ENCODE measurements at regions not wholly inside any gene's neighbourhood (a gene's known extent, or its start where the extent isn't known, plus 50 kb on each side); places are given as distances from the start of the nearest gene placed in this dataset.
"Not testable (repeated sequence)": the region's sequence is repeated elsewhere in the genome, so short reads cannot be mapped to it uniquely, and the experiment has no call there.

GRCh38 chr17:73910821-73911515, 266.7 kb upstream of the SDK2 start:
- no peak overlapping the region for H3K27ac Mint-ChIP-seq
- H3K27me3 Mint-ChIP-seq (ENCODE audit: insufficient read depth), result peaks cover 9% of the 10 kb centered on the region
- H3K4me1 Mint-ChIP-seq (ENCODE audit: low read depth), result no peaks in the 10 kb centered on the region
- H3K9me3 Mint-ChIP-seq, result no peaks in the 10 kb centered on the region
- intact Hi-C loops (cut with micrococcal nuclease), result no loop called here
- H3K4me3 Mint-ChIP-seq, result no peak overlapping the region
- no peaks in the 10 kb centered on the region for H3K36me3 Mint-ChIP-seq (ENCODE audit: low read depth)
- DNase-seq (ENCODE audit: low spot score), result no peak

- Mint-ChIP-seq H3K27me3 (ENCODE audit: insufficient read depth) (peaks cover 8% of the 10 kb centered on the region), H3K36me3 (ENCODE audit: low read depth) (no peaks in the 10 kb centered on the region), H3K4me1 (ENCODE audit: low read depth) (no peaks in the 10 kb centered on the region), H3K4me3 (no peak overlapping the region), H3K27ac (no peak overlapping the region), H3K9me3 (no peaks in the 10 kb centered on the region)
- intact Hi-C loops (cut with micrococcal nuclease), result no loop called here
- no peak for DNase-seq (ENCODE audit: low spot score)
Measured at GRCh38 chr17:73911726-73912372, 267.6 kb upstream of the SDK2 start.

GRCh38 chr17:73912373-73912746, 268.1 kb upstream of the SDK2 start:
- no peaks in the 10 kb centered on the region for H3K9me3 Mint-ChIP-seq
- no peak overlapping the region for H3K27ac Mint-ChIP-seq
- no peak overlapping the region for H3K4me3 Mint-ChIP-seq
- H3K27me3 Mint-ChIP-seq (ENCODE audit: insufficient read depth), result peaks cover 8% of the 10 kb centered on the region
- no peak for DNase-seq (ENCODE audit: low spot score)
- H3K36me3 Mint-ChIP-seq (ENCODE audit: low read depth), result no peaks in the 10 kb centered on the region
- intact Hi-C loops (cut with micrococcal nuclease), result no loop called here
- H3K4me1 Mint-ChIP-seq (ENCODE audit: low read depth), result no peaks in the 10 kb centered on the region

GRCh38 chr17:73914536-73915274, 270.5 kb upstream of the SDK2 start:
- Mint-ChIP-seq H3K36me3 (ENCODE audit: low read depth) (no peaks in the 10 kb centered on the region), H3K27me3 (ENCODE audit: insufficient read depth) (peaks cover 5% of the 10 kb centered on the region), H3K27ac (no peak overlapping the region), H3K4me1 (ENCODE audit: low read depth) (no peaks in the 10 kb centered on the region), H3K4me3 (no peak overlapping the region), H3K9me3 (peaks cover 4% of the 10 kb centered on the region)
- DNase-seq (ENCODE audit: low spot score), result no peak
- intact Hi-C loops (cut with micrococcal nuclease), result no loop called here

- intact Hi-C loops (cut with micrococcal nuclease); H3K27ac Mint-ChIP-seq; H3K4me1 Mint-ChIP-seq (ENCODE audit: low read depth); H3K9me3 Mint-ChIP-seq; H3K36me3 Mint-ChIP-seq (ENCODE audit: low read depth); H3K4me3 Mint-ChIP-seq; DNase-seq (ENCODE audit: low spot score): not testable (repeated sequence)
- peaks cover 10% of the 10 kb centered on the region for H3K27me3 Mint-ChIP-seq (ENCODE audit: insufficient read depth)
Measured at GRCh38 chr17:73919033-73919432, 274.8 kb upstream of the SDK2 start.

- no peaks in the 10 kb centered on the region for H3K36me3 Mint-ChIP-seq (ENCODE audit: low read depth)
- no peak overlapping the region for H3K4me3 Mint-ChIP-seq
Measured at GRCh38 chr17:73921306-73921705, 277.1 kb upstream of the SDK2 start.

GRCh38 chr17:73924114-73924908, 279.2 kb upstream of the RPL38 start:
- Mint-ChIP-seq H3K36me3 (ENCODE audit: low read depth) (no peaks in the 10 kb centered on the region), H3K27ac (no peak overlapping the region), H3K4me3 (no peak overlapping the region), H3K4me1 (ENCODE audit: low read depth) (no peaks in the 10 kb centered on the region), H3K27me3 (ENCODE audit: insufficient read depth) (peaks cover 14% of the 10 kb centered on the region), H3K9me3 (no peaks in the 10 kb centered on the region)
- DNase-seq (ENCODE audit: low spot score), result no peak
- intact Hi-C loops (cut with micrococcal nuclease), result no loop called here

More at GRCh38 chr17:73921306-73921705, 277.1 kb upstream of the SDK2 start:
- intact Hi-C loops (cut with micrococcal nuclease), result no loop called here
- H3K4me1 Mint-ChIP-seq (ENCODE audit: low read depth), result no peaks in the 10 kb centered on the region
- no peak for DNase-seq (ENCODE audit: low spot score)
- H3K9me3 Mint-ChIP-seq, result peaks cover 4% of the 10 kb centered on the region
- no peak overlapping the region for H3K27ac Mint-ChIP-seq
- peaks cover 9% of the 10 kb centered on the region for H3K27me3 Mint-ChIP-seq (ENCODE audit: insufficient read depth)

- Mint-ChIP-seq H3K9me3 (no peaks in the 10 kb centered on the region), H3K4me1 (ENCODE audit: low read depth) (no peaks in the 10 kb centered on the region), H3K27me3 (ENCODE audit: insufficient read depth) (peaks cover 17% of the 10 kb centered on the region), H3K36me3 (ENCODE audit: low read depth) (no peaks in the 10 kb centered on the region), H3K4me3 (no peak overlapping the region), H3K27ac (no peak overlapping the region)
- no peak for DNase-seq (ENCODE audit: low spot score)
- intact Hi-C loops (cut with micrococcal nuclease), result no loop called here
Measured at GRCh38 chr17:73924909-73925186, 278.6 kb upstream of the RPL38 start.

- DNase-seq (ENCODE audit: low spot score), result no peak
- Mint-ChIP-seq H3K4me1 (ENCODE audit: low read depth) (no peaks in the 10 kb centered on the region), H3K4me3 (no peak overlapping the region), H3K27ac (no peak overlapping the region), H3K9me3 (no peaks in the 10 kb centered on the region), H3K36me3 (ENCODE audit: low read depth) (no peaks in the 10 kb centered on the region), H3K27me3 (ENCODE audit: insufficient read depth) (peaks cover 9% of the 10 kb centered on the region)
- intact Hi-C loops (cut with micrococcal nuclease), result no loop called here
Measured at GRCh38 chr17:73929860-73930430, 273.5 kb upstream of the RPL38 start.

GRCh38 chr17:73932216-73932749, 271.2 kb upstream of the RPL38 start:
- no peak overlapping the region for H3K27ac Mint-ChIP-seq
- H3K4me1 Mint-ChIP-seq (ENCODE audit: low read depth), result no peaks in the 10 kb centered on the region
- DNase-seq (ENCODE audit: low spot score), result no peak
- H3K36me3 Mint-ChIP-seq (ENCODE audit: low read depth), result no peaks in the 10 kb centered on the region
- no peak overlapping the region for H3K4me3 Mint-ChIP-seq
- H3K27me3 Mint-ChIP-seq (ENCODE audit: insufficient read depth), result peaks cover 10% of the 10 kb centered on the region
- intact Hi-C loops (cut with micrococcal nuclease), result no loop called here
- H3K9me3 Mint-ChIP-seq, result no peaks in the 10 kb centered on the region

- Mint-ChIP-seq H3K4me1 (ENCODE audit: low read depth) (no peaks in the 10 kb centered on the region), H3K9me3 (no peaks in the 10 kb centered on the region), H3K27ac (no peak overlapping the region), H3K4me3 (no peak overlapping the region), H3K27me3 (ENCODE audit: insufficient read depth) (peaks cover 8% of the 10 kb centered on the region), H3K36me3 (ENCODE audit: low read depth) (no peaks in the 10 kb centered on the region)
- DNase-seq (ENCODE audit: low spot score), result no peak
- intact Hi-C loops (cut with micrococcal nuclease), result no loop called here
Measured at GRCh38 chr17:73933164-73933766, 270.2 kb upstream of the RPL38 start.

GRCh38 chr17:73933871-73934270, 269.6 kb upstream of the RPL38 start:
- H3K36me3 Mint-ChIP-seq (ENCODE audit: low read depth), result no peaks in the 10 kb centered on the region
- H3K4me1 Mint-ChIP-seq (ENCODE audit: low read depth), result no peaks in the 10 kb centered on the region
- intact Hi-C loops (cut with micrococcal nuclease), result no loop called here
- peaks cover 5% of the 10 kb centered on the region for H3K27me3 Mint-ChIP-seq (ENCODE audit: insufficient read depth)
- no peak overlapping the region for H3K27ac Mint-ChIP-seq
- H3K9me3 Mint-ChIP-seq, result no peaks in the 10 kb centered on the region
- no peak for DNase-seq (ENCODE audit: low spot score)
- H3K4me3 Mint-ChIP-seq, result no peak overlapping the region
